K562 (cell line): ENCODE measurements at regions not wholly inside any gene's neighbourhood (a gene's known extent, or its start where the extent isn't known, plus 50 kb on each side); places are given as distances from the start of the nearest gene placed in this dataset.

Source experiments
- ATAC-seq: fragments of 200-7000 bp; cut with Tn5 transposase; 3 replicates; pipeline ENCODE4 v1.9.1; 2020; ENCODE audit warnings: moderate library complexity
- BruUV-seq: library from RNA; stranded (reverse); fragments of 400-500 nt; replicated peaks from 2 replicates; lab custom pipeline; 2021; lab: Mats Ljungman, UMichigan
- CTCF ChIA-PET: fragments of 300-600 bp; formaldehyde crosslinking; extraction: SDS; loops from one replicate; lab custom pipeline; 2021; ENCODE audit warnings: low intra/inter-chr PET ratio; lab: Yijun Ruan, JAX
- POLR2A ChIA-PET: fragments of 300-600, 350-650 bp; sonication (Branson Sonifier 250); formaldehyde crosslinking; extraction: SDS; loops from one replicate; lab custom pipeline; 2021; ENCODE audit warnings: antibody characterized with exemption, inconsistent platforms; lab: Yijun Ruan, JAX
- DNase-seq, 4 experiments: peaks; one replicate each; pipeline versions ENCODE4 v3.0.0 to v3.0.0-alpha.2; 2011 to 2018; ENCODE audit warnings: low spot score in 3 of 4, mixed read lengths in 3 of 4; ENCODE audit errors: extremely low read depth in 1 of 4
- FAIRE-seq: peaks from 2 replicates; lab custom pipeline; 2011; peaks lifted over from hg19 to GRCh38; lab: Jason Lieb, UNC
- H2AFZ ChIP-seq: 2 replicates; pipeline ENCODE4 v1.6.0; 2011; ENCODE audit warnings: low read depth, low read length, control low read depth, inconsistent platforms
- H3K27ac ChIP-seq: fragments of 200-600 bp; 3 replicates; pipeline ENCODE4 v1.8.0; 2011; ENCODE audit warnings: low read depth, mild to moderate bottlenecking, control low read depth, inconsistent platforms, low read length, moderate library complexity, mixed read lengths; ENCODE audit errors: extremely low read depth
- H3K27me3 ChIP-seq, 2 experiments: fragments of 300-600 bp in 1 of 2; 2 replicates in 1 of 2; 3 replicates in 1 of 2; pipeline versions ENCODE4 v1.6.0 to v1.8.0; 2011; ENCODE audit warnings: inconsistent platforms in 2 of 2, low read length in 2 of 2, mild to moderate bottlenecking in 1 of 2, mixed read lengths in 1 of 2, moderate library complexity in 1 of 2; ENCODE audit not compliant: control insufficient read depth in 2 of 2, insufficient read depth in 2 of 2
- H3K36me3 ChIP-seq: fragments of 300-600 bp; 3 replicates; pipeline ENCODE4 v1.8.0; 2011; ENCODE audit warnings: mild to moderate bottlenecking, low read length, inconsistent platforms; ENCODE audit not compliant: control insufficient read depth, insufficient read depth
- H3K4me1 ChIP-seq, 2 experiments: fragments of 200-600 bp in 1 of 2; replicated peaks in 1 of 2; 2 replicates in 1 of 2; 3 replicates in 1 of 2; pipeline versions ENCODE4 v1.5.1 to v1.8.0; 2011; ENCODE audit warnings: inconsistent platforms in 2 of 2, low read length in 2 of 2, mild to moderate bottlenecking in 1 of 2, mixed read lengths in 1 of 2, moderate library complexity in 1 of 2; ENCODE audit not compliant: control insufficient read depth in 2 of 2, insufficient read depth in 2 of 2
- H3K4me2 ChIP-seq: 2 replicates; pipeline ENCODE4 v1.6.1; 2011; ENCODE audit warnings: low read length, control low read depth, inconsistent platforms, mixed read lengths; ENCODE audit not compliant: insufficient read depth
- H3K4me3 ChIP-seq: fragments of 200-600 bp; sonication (generic), shearing (Covaris generic); 2 replicates; pipeline ENCODE4 v1.5.1; 2016; ENCODE audit warnings: control low read depth, inconsistent platforms
- H3K79me2 ChIP-seq: fragments of 200-600 bp; 3 replicates; pipeline ENCODE4 v1.8.0; 2011; ENCODE audit warnings: low read length, inconsistent platforms; ENCODE audit not compliant: control insufficient read depth, insufficient read depth
- H3K9ac ChIP-seq, 2 experiments: 2 replicates each; pipeline versions ENCODE4 v1.6.0 to v1.6.1; 2011; ENCODE audit warnings: low read depth in 2 of 2, low read length in 2 of 2, control low read depth in 1 of 2, inconsistent platforms in 1 of 2, mild to moderate bottlenecking in 1 of 2, mixed read lengths in 1 of 2; ENCODE audit not compliant: insufficient read depth in 1 of 2
- H3K9me1 ChIP-seq: one replicate; pipeline ENCODE4 v1.6.0; 2011; ENCODE audit warnings: inconsistent platforms, mild to moderate bottlenecking, low read length, moderate library complexity; ENCODE audit not compliant: control insufficient read depth, insufficient read depth
- H3K9me3 ChIP-seq: replicated peaks from 2 replicates; pipeline ENCODE4 v1.5.1; 2011; ENCODE audit warnings: low read depth, low read length, inconsistent platforms; ENCODE audit not compliant: control insufficient read depth, insufficient read depth
- H4K20me1 ChIP-seq: replicated peaks from 2 replicates; pipeline ENCODE4 v1.6.1; 2011; ENCODE audit warnings: low read length, inconsistent platforms, mixed read lengths; ENCODE audit not compliant: control insufficient read depth, insufficient read depth
- CBFA2T3 ChIP-seq: fragments of 450-650 bp; IDR thresholded peaks from 2 replicates; pipeline ENCODE4 v1.6.1; 2017
- GABPB2 ChIP-seq: fragments of 250-450 bp; sonication (Bioruptor Pico); conservative IDR thresholded peaks from 2 replicates; pipeline ENCODE4 v1.5.1; 2021; ENCODE audit warnings: mild to moderate bottlenecking
- MAFK ChIP-seq: IDR thresholded peaks from 2 replicates; pipeline ENCODE4 v1.6.1; 2011; ENCODE audit warnings: low read length, improper control_type of control experiment
- SP2 ChIP-seq: IDR thresholded peaks from 2 replicates; pipeline ENCODE4 v1.6.1; 2011; ENCODE audit warnings: mild to moderate bottlenecking, low read depth, low read length, moderate library complexity; ENCODE audit not compliant: poor library complexity, severe bottlenecking; ENCODE audit errors: extremely low read depth
- ZBED1 ChIP-seq: IDR thresholded peaks from 2 replicates; pipeline ENCODE4 v1.6.1; 2014
- ZNF174 ChIP-seq: fragments of 250-450 bp; sonication (Bioruptor Pico); IDR thresholded peaks from 2 replicates; pipeline ENCODE4 v1.4.0; 2020; ENCODE audit warnings: mild to moderate bottlenecking
- ZNF212 ChIP-seq: fragments of 450-650 bp; formaldehyde crosslinking; IDR thresholded peaks from 2 replicates; pipeline ENCODE4 v1.4.0; 2020; ENCODE audit warnings: mild to moderate bottlenecking
- ZNF282 ChIP-seq: sonication (generic); formaldehyde crosslinking; IDR thresholded peaks from 2 replicates; pipeline ENCODE4 v1.8.1; 2023; ENCODE audit warnings: missing genetic modification reagents
- ZNF3 ChIP-seq: fragments of 250-450 bp; sonication (Bioruptor Pico); IDR thresholded peaks from 2 replicates; pipeline ENCODE4 v1.5.0; 2021; ENCODE audit warnings: mild to moderate bottlenecking, moderate library complexity
- ZNF311 ChIP-seq: fragments of 250-450 bp; sonication (Bioruptor Pico); IDR thresholded peaks from 2 replicates; pipeline ENCODE4 v1.4.0; 2020; ENCODE audit warnings: mild to moderate bottlenecking, moderate library complexity
- WGBS: fragments of 100-300 bp; shearing (Covaris generic); methylation state at CpG from one replicate; pipeline ENCODE4 v1.1.6; 2016; ENCODE audit warnings: low coverage, mixed read lengths; ENCODE audit not compliant: insufficient coverage; ENCODE audit errors: missing lambda C conversion rate; 5-methylcytosine and 5-hydroxymethylcytosine counted together
- in situ Hi-C: fragments of 300-500 bp; cut with MboI; formaldehyde crosslinking; loops from 4 replicates; pipeline ENCODE4 v1.15.0; 2018; ENCODE audit warnings: inconsistent platforms, mixed read lengths
- intact Hi-C: fragments of 100-400 bp; cut with micrococcal nuclease; formaldehyde crosslinking; loops from 2 replicates; pipeline ENCODE4 v1.14.2; 2022
- TF ChIP-seq, protein P1 (sequence below): fragments of 450-650 bp; IDR thresholded peaks from 2 replicates; pipeline ENCODE4 v1.6.1; 2016; ENCODE audit warnings: mild to moderate bottlenecking, moderate library complexity

DNA sequence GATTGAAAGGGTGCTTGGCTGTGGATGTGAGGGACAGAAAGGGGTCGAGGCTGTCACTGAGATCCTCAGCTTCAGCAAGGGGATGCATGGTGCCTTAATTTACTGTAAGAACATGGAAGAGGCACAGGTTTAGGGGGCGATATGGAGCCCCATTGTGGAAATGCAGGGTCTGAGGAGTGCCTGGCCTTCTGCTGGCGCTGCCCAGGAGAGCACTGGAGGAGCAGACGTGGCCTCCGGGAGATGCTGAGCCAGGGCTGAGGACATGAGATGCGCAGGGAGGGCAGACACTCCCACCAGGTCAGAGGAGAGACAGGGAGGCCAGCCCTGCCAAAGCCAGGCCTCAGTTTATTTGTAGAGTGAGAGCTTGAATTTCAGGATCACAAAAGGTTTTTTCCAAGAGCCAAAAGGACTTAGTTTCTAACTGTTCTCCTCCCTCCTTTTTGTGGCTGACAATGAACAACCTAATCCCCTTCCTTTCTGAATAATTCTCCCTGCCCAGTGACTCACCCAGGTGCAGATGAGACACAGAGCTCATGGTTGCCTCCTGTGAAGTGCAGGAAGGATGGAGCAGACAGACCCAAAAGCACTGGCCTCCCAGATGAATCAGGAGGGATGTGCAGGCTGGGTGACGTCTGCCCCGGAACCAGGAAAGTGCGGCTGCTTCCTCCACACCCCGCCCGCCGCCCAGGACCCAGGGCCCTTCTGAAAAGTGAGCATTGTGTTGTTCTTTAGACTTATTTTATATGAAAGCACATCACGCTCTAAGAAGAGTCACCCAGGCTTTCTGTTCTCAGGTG lies 73.0 kb upstream of the TMPRSS2 start:
- Histone ChIP-seq H3K9me3 (no peaks in the 10 kb centered on the region), H3K79me2 (no peaks in the 10 kb centered on the region), H3K27me3 (no peaks in the 10 kb centered on the region; a peak in 1 of 5 replicates), H3K9me1 (no peaks in the 10 kb centered on the region), H3K36me3 (no peaks in the 10 kb centered on the region), H3K9ac (no peak overlapping the region), H2AFZ (no peak overlapping the region), H4K20me1 (no peaks in the 10 kb centered on the region), H3K27ac (no peak overlapping the region), H3K4me2 (no peak overlapping the region), H3K4me1 (no peaks in the 10 kb centered on the region), H3K4me3 (no peak overlapping the region)
- 2% methylated on average over 13 of the region's 13 CpGs for WGBS
- POLR2A ChIA-PET, result interaction anchor here (0.7 to 2.3 kb wide), 2 partner anchors 8 to 14 kb away, joined by 3 to 6 read pairs; no protein-coding TSS in a partner anchor
- no TSS peak for BruUV-seq
- in situ Hi-C loops, result no loop called here
- CTCF ChIA-PET, result no interaction called here
- TF ChIP-seq SP2, result no peak
- no peak for TF ChIP-seq ZNF212
- TF ChIP-seq ZBED1, result no peak
- no peak for TF ChIP-seq CBFA2T3
- TF ChIP-seq ZNF282 (CRISPR knock-in tag), result no peak
- TF ChIP-seq ZNF3 (CRISPR knock-in tag), result no peak
- TF ChIP-seq ZNF174, result no peak
- TF ChIP-seq ZNF311 (CRISPR knock-in tag), result no peak
- no peak for TF ChIP-seq MAFK
- TF ChIP-seq, protein P1, sequence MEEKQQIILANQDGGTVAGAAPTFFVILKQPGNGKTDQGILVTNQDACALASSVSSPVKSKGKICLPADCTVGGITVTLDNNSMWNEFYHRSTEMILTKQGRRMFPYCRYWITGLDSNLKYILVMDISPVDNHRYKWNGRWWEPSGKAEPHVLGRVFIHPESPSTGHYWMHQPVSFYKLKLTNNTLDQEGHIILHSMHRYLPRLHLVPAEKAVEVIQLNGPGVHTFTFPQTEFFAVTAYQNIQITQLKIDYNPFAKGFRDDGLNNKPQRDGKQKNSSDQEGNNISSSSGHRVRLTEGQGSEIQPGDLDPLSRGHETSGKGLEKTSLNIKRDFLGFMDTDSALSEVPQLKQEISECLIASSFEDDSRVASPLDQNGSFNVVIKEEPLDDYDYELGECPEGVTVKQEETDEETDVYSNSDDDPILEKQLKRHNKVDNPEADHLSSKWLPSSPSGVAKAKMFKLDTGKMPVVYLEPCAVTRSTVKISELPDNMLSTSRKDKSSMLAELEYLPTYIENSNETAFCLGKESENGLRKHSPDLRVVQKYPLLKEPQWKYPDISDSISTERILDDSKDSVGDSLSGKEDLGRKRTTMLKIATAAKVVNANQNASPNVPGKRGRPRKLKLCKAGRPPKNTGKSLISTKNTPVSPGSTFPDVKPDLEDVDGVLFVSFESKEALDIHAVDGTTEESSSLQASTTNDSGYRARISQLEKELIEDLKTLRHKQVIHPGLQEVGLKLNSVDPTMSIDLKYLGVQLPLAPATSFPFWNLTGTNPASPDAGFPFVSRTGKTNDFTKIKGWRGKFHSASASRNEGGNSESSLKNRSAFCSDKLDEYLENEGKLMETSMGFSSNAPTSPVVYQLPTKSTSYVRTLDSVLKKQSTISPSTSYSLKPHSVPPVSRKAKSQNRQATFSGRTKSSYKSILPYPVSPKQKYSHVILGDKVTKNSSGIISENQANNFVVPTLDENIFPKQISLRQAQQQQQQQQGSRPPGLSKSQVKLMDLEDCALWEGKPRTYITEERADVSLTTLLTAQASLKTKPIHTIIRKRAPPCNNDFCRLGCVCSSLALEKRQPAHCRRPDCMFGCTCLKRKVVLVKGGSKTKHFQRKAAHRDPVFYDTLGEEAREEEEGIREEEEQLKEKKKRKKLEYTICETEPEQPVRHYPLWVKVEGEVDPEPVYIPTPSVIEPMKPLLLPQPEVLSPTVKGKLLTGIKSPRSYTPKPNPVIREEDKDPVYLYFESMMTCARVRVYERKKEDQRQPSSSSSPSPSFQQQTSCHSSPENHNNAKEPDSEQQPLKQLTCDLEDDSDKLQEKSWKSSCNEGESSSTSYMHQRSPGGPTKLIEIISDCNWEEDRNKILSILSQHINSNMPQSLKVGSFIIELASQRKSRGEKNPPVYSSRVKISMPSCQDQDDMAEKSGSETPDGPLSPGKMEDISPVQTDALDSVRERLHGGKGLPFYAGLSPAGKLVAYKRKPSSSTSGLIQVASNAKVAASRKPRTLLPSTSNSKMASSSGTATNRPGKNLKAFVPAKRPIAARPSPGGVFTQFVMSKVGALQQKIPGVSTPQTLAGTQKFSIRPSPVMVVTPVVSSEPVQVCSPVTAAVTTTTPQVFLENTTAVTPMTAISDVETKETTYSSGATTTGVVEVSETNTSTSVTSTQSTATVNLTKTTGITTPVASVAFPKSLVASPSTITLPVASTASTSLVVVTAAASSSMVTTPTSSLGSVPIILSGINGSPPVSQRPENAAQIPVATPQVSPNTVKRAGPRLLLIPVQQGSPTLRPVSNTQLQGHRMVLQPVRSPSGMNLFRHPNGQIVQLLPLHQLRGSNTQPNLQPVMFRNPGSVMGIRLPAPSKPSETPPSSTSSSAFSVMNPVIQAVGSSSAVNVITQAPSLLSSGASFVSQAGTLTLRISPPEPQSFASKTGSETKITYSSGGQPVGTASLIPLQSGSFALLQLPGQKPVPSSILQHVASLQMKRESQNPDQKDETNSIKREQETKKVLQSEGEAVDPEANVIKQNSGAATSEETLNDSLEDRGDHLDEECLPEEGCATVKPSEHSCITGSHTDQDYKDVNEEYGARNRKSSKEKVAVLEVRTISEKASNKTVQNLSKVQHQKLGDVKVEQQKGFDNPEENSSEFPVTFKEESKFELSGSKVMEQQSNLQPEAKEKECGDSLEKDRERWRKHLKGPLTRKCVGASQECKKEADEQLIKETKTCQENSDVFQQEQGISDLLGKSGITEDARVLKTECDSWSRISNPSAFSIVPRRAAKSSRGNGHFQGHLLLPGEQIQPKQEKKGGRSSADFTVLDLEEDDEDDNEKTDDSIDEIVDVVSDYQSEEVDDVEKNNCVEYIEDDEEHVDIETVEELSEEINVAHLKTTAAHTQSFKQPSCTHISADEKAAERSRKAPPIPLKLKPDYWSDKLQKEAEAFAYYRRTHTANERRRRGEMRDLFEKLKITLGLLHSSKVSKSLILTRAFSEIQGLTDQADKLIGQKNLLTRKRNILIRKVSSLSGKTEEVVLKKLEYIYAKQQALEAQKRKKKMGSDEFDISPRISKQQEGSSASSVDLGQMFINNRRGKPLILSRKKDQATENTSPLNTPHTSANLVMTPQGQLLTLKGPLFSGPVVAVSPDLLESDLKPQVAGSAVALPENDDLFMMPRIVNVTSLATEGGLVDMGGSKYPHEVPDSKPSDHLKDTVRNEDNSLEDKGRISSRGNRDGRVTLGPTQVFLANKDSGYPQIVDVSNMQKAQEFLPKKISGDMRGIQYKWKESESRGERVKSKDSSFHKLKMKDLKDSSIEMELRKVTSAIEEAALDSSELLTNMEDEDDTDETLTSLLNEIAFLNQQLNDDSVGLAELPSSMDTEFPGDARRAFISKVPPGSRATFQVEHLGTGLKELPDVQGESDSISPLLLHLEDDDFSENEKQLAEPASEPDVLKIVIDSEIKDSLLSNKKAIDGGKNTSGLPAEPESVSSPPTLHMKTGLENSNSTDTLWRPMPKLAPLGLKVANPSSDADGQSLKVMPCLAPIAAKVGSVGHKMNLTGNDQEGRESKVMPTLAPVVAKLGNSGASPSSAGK, result no peak
- TF ChIP-seq GABPB2 (CRISPR knock-in tag), result no peak
- no peak for FAIRE-seq
- intact Hi-C loops, result no loop called here
- no peak for DNase-seq
- ATAC-seq, result no peak
